ENCODE measurements at regions not wholly inside any gene's neighbourhood (a gene's known extent, or its start where the extent isn't known, plus 50 kb on each side); places are given as distances from the start of the nearest gene placed in this dataset.

GRCh38 chr3:31176045-31176444, 281.6 kb upstream of the GADL1 start:
- no peak overlapping the region for H2AFZ ChIP-seq (ENCODE audit: low read length)
- no peak overlapping the region for H3K9ac ChIP-seq (ENCODE audit: insufficient read depth, low read depth, low read length)
- whole genome bisulfite sequencing (ENCODE audit: low lambda C conversion rate): 81% methylated on average over 3 of the region's 3 CpGs
- in situ Hi-C loops (cut with HindIII; ENCODE audit: extremely low pct_ligation_motif_present, low pct_unique_long_range_greater_than_20kb): no loop called here
- intact Hi-C loops (cut with micrococcal nuclease; ENCODE audit: unreplicated experiment): no loop called here
- H3K9me3 ChIP-seq (ENCODE audit: low read length): no peaks in the 10 kb centered on the region
- ChIA-PET CTCF (ENCODE audit: low intra/inter-chr PET ratio, low total read pairs) (no interaction called here), POLR2A (no interaction called here)
- DNase-seq (ENCODE audit: low spot score) (no peak), ATAC-seq (no peak), FAIRE-seq (no peak)
- no peaks in the 10 kb centered on the region for H3K79me2 ChIP-seq (ENCODE audit: insufficient read depth, low read length)
- no peak overlapping the region for H3K4me3 ChIP-seq (replicated peaks in 1 of 3; ENCODE audit: insufficient read depth in 1 of 3, low read depth in 2 of 3, low read length in 3 of 3)
- no peaks in the 10 kb centered on the region for H3K27me3 ChIP-seq (ENCODE audit: control insufficient read depth in 1 of 2, insufficient read depth in 2 of 2, low read length in 2 of 2)
- H4K20me1 ChIP-seq (ENCODE audit: insufficient read depth, low read length): no peaks in the 10 kb centered on the region
- no peak overlapping the region for H3K4me2 ChIP-seq (ENCODE audit: low read depth, low read length)
- peaks cover 19% of the 10 kb centered on the region for H3K4me1 ChIP-seq (ENCODE audit: insufficient read depth, low read length)
- H3K36me3 ChIP-seq (replicated peaks in 1 of 2; ENCODE audit: control insufficient read depth in 1 of 2, insufficient read depth in 2 of 2, low read length in 2 of 2): no peaks in the 10 kb centered on the region
- no TSS peak for BruUV-seq (replicated peaks)
- TF ChIP-seq ISL2 (CRISPR knock-in tag; IDR thresholded peaks at IDR 0.05) (no peak), TOPORS (CRISPR knock-in tag; IDR thresholded peaks at IDR 0.05) (no peak)
- H3K27ac ChIP-seq (ENCODE audit: extremely low read length, insufficient read depth, low read length): no peak overlapping the region

DNA sequence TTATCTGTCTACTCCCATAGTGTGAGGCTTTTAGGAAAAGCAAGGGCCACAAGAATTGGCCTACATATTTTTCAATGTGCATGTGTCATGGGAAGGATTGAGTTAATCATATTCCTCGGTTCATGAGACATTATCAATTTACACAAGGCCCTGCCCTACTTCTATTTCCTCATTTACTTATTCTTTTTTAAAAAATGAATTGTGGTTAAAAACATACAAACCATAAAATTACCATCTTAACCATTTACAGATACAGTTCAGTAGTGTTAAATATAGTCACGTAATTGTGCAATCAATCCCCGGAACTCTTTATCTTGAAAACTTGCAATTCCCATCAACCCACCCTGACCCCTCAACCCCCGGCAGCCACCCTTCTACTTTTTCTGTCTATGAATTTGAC, 284.0 kb upstream of the GADL1 start:
- ATAC-seq (no peak), FAIRE-seq (no peak), DNase-seq (ENCODE audit: low spot score) (no peak)
- no peaks in the 10 kb centered on the region for H3K36me3 ChIP-seq (replicated peaks in 1 of 2; ENCODE audit: control insufficient read depth in 1 of 2, insufficient read depth in 2 of 2, low read length in 2 of 2)
- in situ Hi-C loops (cut with HindIII; ENCODE audit: extremely low pct_ligation_motif_present, low pct_unique_long_range_greater_than_20kb): no loop called here
- ChIA-PET POLR2A (no interaction called here), CTCF (ENCODE audit: low intra/inter-chr PET ratio, low total read pairs) (no interaction called here)
- no peak overlapping the region for H3K4me2 ChIP-seq (ENCODE audit: low read depth, low read length)
- WGBS (ENCODE audit: low lambda C conversion rate): 60% methylated on average over 4 of the region's 4 CpGs
- H3K4me1 ChIP-seq (ENCODE audit: insufficient read depth, low read length): peaks cover 19% of the 10 kb centered on the region
- H3K9me3 ChIP-seq (ENCODE audit: low read length): no peaks in the 10 kb centered on the region
- intact Hi-C loops (cut with micrococcal nuclease; ENCODE audit: unreplicated experiment): no loop called here
- no peak overlapping the region for H2AFZ ChIP-seq (ENCODE audit: low read length)
- no peak overlapping the region for H3K4me3 ChIP-seq (replicated peaks in 1 of 3; ENCODE audit: insufficient read depth in 1 of 3, low read depth in 2 of 3, low read length in 3 of 3)
- no peak overlapping the region for H3K27ac ChIP-seq (ENCODE audit: extremely low read length, insufficient read depth, low read length)
- TF ChIP-seq GATA4 (IDR thresholded peaks at IDR 0.05; ENCODE audit: borderline replicate concordance, low read depth) (no peak), HNRNPK (IDR thresholded peaks at IDR 0.05; ENCODE audit: low read depth, low read length, poor library complexity, severe bottlenecking) (peak; percentile 21)
- no peak overlapping the region for H3K9ac ChIP-seq (ENCODE audit: insufficient read depth, low read depth, low read length)
- no peaks in the 10 kb centered on the region for H3K79me2 ChIP-seq (ENCODE audit: insufficient read depth, low read length)
- no peaks in the 10 kb centered on the region for H3K27me3 ChIP-seq (ENCODE audit: control insufficient read depth in 1 of 2, insufficient read depth in 2 of 2, low read length in 2 of 2)
- no peaks in the 10 kb centered on the region for H4K20me1 ChIP-seq (ENCODE audit: insufficient read depth, low read length)
- BruUV-seq (replicated peaks): no TSS peak

Data from HepG2 (cell line).